NCI-H510A treated with DMSO at 0.1 percent for 48 hours (cell line): ENCODE measurements at regions not wholly inside any gene's neighbourhood (a gene's known extent, or its start where the extent isn't known, plus 50 kb on each side); places are given as distances from the start of the nearest gene placed in this dataset.
"Not testable (repeated sequence)": the region's sequence is repeated elsewhere in the genome, so short reads cannot be mapped to it uniquely, and the experiment has no call there.

Experiments used
- DNase-seq: peaks from one replicate; lab custom pipeline; 2025; lab: John Stamatoyannopoulos, UW

GRCh38 chr18:39366656-39367055, 1801.1 kb upstream of the CELF4 start:
- DNase-seq, result no peak

GRCh38 chr18:39365836-39366485, 1800.4 kb upstream of the CELF4 start:
- DNase-seq, result no peak

GRCh38 chr18:39360072-39360471, 1794.5 kb upstream of the CELF4 start:
- DNase-seq, result no peak

- DNase-seq, result no peak
These were observed 1794.0 kb upstream of the CELF4 start for GRCh38 chr18:39359636-39360035.

- no peak for DNase-seq
These were observed 1785.3 kb upstream of the CELF4 start for GRCh38 chr18:39350945-39351344.

GRCh38 chr18:39349801-39350200, 1784.2 kb upstream of the CELF4 start:
- DNase-seq, result no peak

- DNase-seq, result no peak
These were observed 1783.2 kb upstream of the CELF4 start for GRCh38 chr18:39348757-39349156.

GRCh38 chr18:39347701-39348100, 1782.1 kb upstream of the CELF4 start:
- no peak for DNase-seq

GRCh38 chr18:39346916-39347315, 1781.3 kb upstream of the CELF4 start:
- DNase-seq, result no peak

- DNase-seq, result no peak
These were observed 1779.7 kb upstream of the CELF4 start for GRCh38 chr18:39345321-39345720.

GRCh38 chr18:39344487-39344886, 1778.9 kb upstream of the CELF4 start:
- no peak for DNase-seq

GRCh38 chr18:39341129-39341528, 1775.5 kb upstream of the CELF4 start:
- peak; percentile 74 for DNase-seq

GRCh38 chr18:39340418-39340817, 1774.8 kb upstream of the CELF4 start:
- no peak for DNase-seq

- no peak for DNase-seq
These were observed 1764.1 kb upstream of the CELF4 start for GRCh38 chr18:39329496-39330275.

- no peak for DNase-seq
These were observed 1761.2 kb upstream of the CELF4 start for GRCh38 chr18:39326772-39327171.

- no peak for DNase-seq
These were observed 1760.4 kb upstream of the CELF4 start for GRCh38 chr18:39325973-39326372.

GRCh38 chr18:39319141-39319540, 1753.5 kb upstream of the CELF4 start:
- no peak for DNase-seq

- no peak for DNase-seq
These were observed 1752.9 kb upstream of the CELF4 start for GRCh38 chr18:39318462-39318861.

GRCh38 chr18:39318008-39318407, 1752.4 kb upstream of the CELF4 start:
- DNase-seq, result no peak

GRCh38 chr18:39314595-39314994, 1749.0 kb upstream of the CELF4 start:
- no peak for DNase-seq

- peak; percentile 98 for DNase-seq
These were observed 1748.4 kb upstream of the CELF4 start for GRCh38 chr18:39313992-39314391.

GRCh38 chr18:39311111-39311712, 1745.6 kb upstream of the CELF4 start:
- no peak for DNase-seq

GRCh38 chr18:39308931-39309521, 1743.4 kb upstream of the CELF4 start:
- not testable (repeated sequence) for DNase-seq
